Osteocyte (in vitro differentiated cells): ENCODE measurements at regions not wholly inside any gene's neighbourhood (a gene's known extent, or its start where the extent isn't known, plus 50 kb on each side); places are given as distances from the start of the nearest gene placed in this dataset.
"Not testable (repeated sequence)": the region's sequence is repeated elsewhere in the genome, so short reads cannot be mapped to it uniquely, and the experiment has no call there.

Source experiments
- DNase-seq: peaks from one replicate; pipeline ENCODE4 v3.0.0; 2021; ENCODE audit warnings: mixed read lengths; ENCODE audit not compliant: unreplicated experiment; ENCODE audit errors: extremely low spot score
- H3K27ac Mint-ChIP-seq: one replicate; pipeline ENCODE4 v1.8.0; 2021; ENCODE audit warnings: mild to moderate bottlenecking, mixed read lengths; ENCODE audit not compliant: unreplicated experiment
- H3K27me3 Mint-ChIP-seq: one replicate; pipeline ENCODE4 v1.8.0; 2021; ENCODE audit warnings: mixed read lengths; ENCODE audit not compliant: unreplicated experiment
- H3K36me3 Mint-ChIP-seq: one replicate; pipeline ENCODE4 v1.8.0; 2021; ENCODE audit warnings: mixed read lengths; ENCODE audit not compliant: unreplicated experiment
- H3K4me1 Mint-ChIP-seq: one replicate; pipeline ENCODE4 v1.8.0; 2021; ENCODE audit warnings: mixed read lengths; ENCODE audit not compliant: unreplicated experiment
- H3K4me3 Mint-ChIP-seq: one replicate; pipeline ENCODE4 v1.8.0; 2021; ENCODE audit warnings: mild to moderate bottlenecking, moderate library complexity, mixed read lengths; ENCODE audit not compliant: unreplicated experiment
- H3K9me3 Mint-ChIP-seq: one replicate; pipeline ENCODE4 v1.8.0; 2021; ENCODE audit warnings: mixed read lengths; ENCODE audit not compliant: unreplicated experiment
- CTCF ChIP-seq: fragments of 200-600 bp; sonication (generic); IDR thresholded peaks from 2 replicates; pipeline ENCODE4 v1.5.0; 2021; ENCODE audit warnings: antibody characterized with exemption, mild to moderate bottlenecking, moderate library complexity

- Mint-ChIP-seq H3K27me3 (no peaks in the 10 kb centered on the region), H3K4me1 (no peaks in the 10 kb centered on the region)
- no peak for TF ChIP-seq CTCF
Observed at GRCh38 chr6:119929121-119929520, 579.6 kb upstream of the MAN1A1 start.

GRCh38 chr6:119924888-119925287 is 575.3 kb upstream of the MAN1A1 start:
- not testable (repeated sequence) for H3K27ac Mint-ChIP-seq, H3K4me3 Mint-ChIP-seq, H3K4me1 Mint-ChIP-seq, H3K36me3 Mint-ChIP-seq, DNase-seq, H3K27me3 Mint-ChIP-seq
- H3K9me3 Mint-ChIP-seq, result peaks cover 57% of the 10 kb centered on the region

More at GRCh38 chr6:119929121-119929520, 579.6 kb upstream of the MAN1A1 start:
- no peak for DNase-seq
- Mint-ChIP-seq H3K9me3 (peaks cover 25% of the 10 kb centered on the region), H3K27ac (no peak overlapping the region), H3K36me3 (no peaks in the 10 kb centered on the region), H3K4me3 (no peak overlapping the region)

GRCh38 chr6:119922814-119923213 is 573.3 kb upstream of the MAN1A1 start:
- Mint-ChIP-seq H3K9me3 (peaks cover 57% of the 10 kb centered on the region), H3K36me3 (no peaks in the 10 kb centered on the region), H3K4me1 (no peaks in the 10 kb centered on the region), H3K27me3 (no peaks in the 10 kb centered on the region), H3K27ac (no peak overlapping the region), H3K4me3 (no peak overlapping the region)
- no peak for TF ChIP-seq CTCF
- no peak for DNase-seq

GRCh38 chr6:119921491-119922010 is 572.0 kb upstream of the MAN1A1 start:
- no peaks in the 10 kb centered on the region for H3K4me1 Mint-ChIP-seq
- H3K4me3 Mint-ChIP-seq, result no peak overlapping the region
- DNase-seq, result no peak
- no peaks in the 10 kb centered on the region for H3K36me3 Mint-ChIP-seq
- no peak for TF ChIP-seq CTCF
- peaks cover 2% of the 10 kb centered on the region for H3K27me3 Mint-ChIP-seq
- H3K9me3 Mint-ChIP-seq, result peaks cover 52% of the 10 kb centered on the region
- no peak overlapping the region for H3K27ac Mint-ChIP-seq

- Mint-ChIP-seq H3K27ac (no peak overlapping the region), H3K36me3 (no peaks in the 10 kb centered on the region), H3K4me1 (no peaks in the 10 kb centered on the region), H3K27me3 (peaks cover 2% of the 10 kb centered on the region), H3K4me3 (no peak overlapping the region), H3K9me3 (peaks cover 25% of the 10 kb centered on the region)
- no peak for DNase-seq
- no peak for TF ChIP-seq CTCF
Observed at GRCh38 chr6:119917186-119917585, 567.6 kb upstream of the MAN1A1 start.

- no peak for TF ChIP-seq CTCF
- Mint-ChIP-seq H3K4me3 (no peak overlapping the region), H3K36me3 (no peaks in the 10 kb centered on the region), H3K27ac (no peak overlapping the region), H3K27me3 (peaks cover 2% of the 10 kb centered on the region), H3K9me3 (peaks cover 15% of the 10 kb centered on the region), H3K4me1 (no peaks in the 10 kb centered on the region)
- no peak for DNase-seq
Observed at GRCh38 chr6:119915971-119916370, 566.4 kb upstream of the MAN1A1 start.
